Astrocyte of the cerebellum (primary cell): ENCODE measurements at regions not wholly inside any gene's neighbourhood (a gene's known extent, or its start where the extent isn't known, plus 50 kb on each side); places are given as distances from the start of the nearest gene placed in this dataset.

ENCODE experiments used
- DNase-seq: peaks from one replicate; pipeline ENCODE4 v3.0.0-alpha.2; 2011; ENCODE audit warnings: low read depth
- H3K4me3 ChIP-seq: 2 replicates; pipeline ENCODE4 v1.5.1; 2011; ENCODE audit warnings: mild to moderate bottlenecking, low read depth, low read length, moderate library complexity
- in situ Hi-C: cut with HindIII; loops from 2 replicates; pipeline ENCODE4 v1.10.0; 2017; ENCODE audit warnings: low sequenced_read_pairs
- TF ChIP-seq, protein P1 (sequence below): IDR thresholded peaks from 2 replicates; pipeline ENCODE4 v1.5.1; 2012; ENCODE audit warnings: low read length, low read depth, moderate library complexity, mild to moderate bottlenecking; ENCODE audit errors: missing control alignments

DNA sequence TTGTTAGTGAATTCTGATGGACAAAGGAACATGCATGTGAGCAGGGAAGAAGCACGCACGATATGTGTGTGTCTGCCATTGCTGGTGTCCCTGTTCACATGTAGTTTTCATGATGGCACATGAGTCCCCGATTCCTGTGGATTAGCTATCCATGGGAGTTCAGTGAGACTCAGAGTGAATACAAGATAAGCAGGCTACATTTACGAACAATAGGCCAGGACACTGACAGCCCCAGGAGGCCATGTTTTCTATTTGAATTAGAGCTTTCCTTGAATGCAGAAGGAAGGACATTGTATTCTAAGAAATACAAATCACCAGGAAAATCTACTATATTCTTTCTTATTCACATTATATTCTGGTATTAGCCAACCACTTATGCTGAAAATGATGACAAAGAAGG lies 171.4 kb downstream of the PPP1R2C start:
- in situ Hi-C loops = no loop called here
- no peak overlapping the region for H3K4me3 ChIP-seq
- TF ChIP-seq, protein P1, sequence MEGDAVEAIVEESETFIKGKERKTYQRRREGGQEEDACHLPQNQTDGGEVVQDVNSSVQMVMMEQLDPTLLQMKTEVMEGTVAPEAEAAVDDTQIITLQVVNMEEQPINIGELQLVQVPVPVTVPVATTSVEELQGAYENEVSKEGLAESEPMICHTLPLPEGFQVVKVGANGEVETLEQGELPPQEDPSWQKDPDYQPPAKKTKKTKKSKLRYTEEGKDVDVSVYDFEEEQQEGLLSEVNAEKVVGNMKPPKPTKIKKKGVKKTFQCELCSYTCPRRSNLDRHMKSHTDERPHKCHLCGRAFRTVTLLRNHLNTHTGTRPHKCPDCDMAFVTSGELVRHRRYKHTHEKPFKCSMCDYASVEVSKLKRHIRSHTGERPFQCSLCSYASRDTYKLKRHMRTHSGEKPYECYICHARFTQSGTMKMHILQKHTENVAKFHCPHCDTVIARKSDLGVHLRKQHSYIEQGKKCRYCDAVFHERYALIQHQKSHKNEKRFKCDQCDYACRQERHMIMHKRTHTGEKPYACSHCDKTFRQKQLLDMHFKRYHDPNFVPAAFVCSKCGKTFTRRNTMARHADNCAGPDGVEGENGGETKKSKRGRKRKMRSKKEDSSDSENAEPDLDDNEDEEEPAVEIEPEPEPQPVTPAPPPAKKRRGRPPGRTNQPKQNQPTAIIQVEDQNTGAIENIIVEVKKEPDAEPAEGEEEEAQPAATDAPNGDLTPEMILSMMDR = no peak
- no peak for DNase-seq

DNA sequence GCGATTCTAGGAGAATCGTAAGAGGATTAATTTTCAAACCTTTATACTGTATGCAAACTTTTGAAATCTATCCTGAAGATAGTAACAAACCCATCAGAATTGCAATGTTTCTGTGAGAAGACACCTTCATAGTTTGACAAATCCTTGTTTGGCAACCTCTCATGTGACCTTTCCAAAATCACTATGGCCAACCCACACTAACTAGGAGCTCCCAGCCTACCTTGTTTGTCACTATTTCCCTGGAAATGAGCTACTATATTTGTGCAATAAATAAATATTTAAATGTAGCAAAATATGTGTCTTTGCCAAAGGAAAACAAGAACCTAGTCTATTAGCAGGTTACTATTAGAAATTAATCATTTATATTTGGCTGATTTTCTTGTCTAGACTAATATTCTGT lies 173.7 kb downstream of the PPP1R2C start:
- DNase-seq = no peak
- H3K4me3 ChIP-seq = no peak overlapping the region
- TF ChIP-seq, protein P1 = no peak
- in situ Hi-C loops = no loop called here

DNA sequence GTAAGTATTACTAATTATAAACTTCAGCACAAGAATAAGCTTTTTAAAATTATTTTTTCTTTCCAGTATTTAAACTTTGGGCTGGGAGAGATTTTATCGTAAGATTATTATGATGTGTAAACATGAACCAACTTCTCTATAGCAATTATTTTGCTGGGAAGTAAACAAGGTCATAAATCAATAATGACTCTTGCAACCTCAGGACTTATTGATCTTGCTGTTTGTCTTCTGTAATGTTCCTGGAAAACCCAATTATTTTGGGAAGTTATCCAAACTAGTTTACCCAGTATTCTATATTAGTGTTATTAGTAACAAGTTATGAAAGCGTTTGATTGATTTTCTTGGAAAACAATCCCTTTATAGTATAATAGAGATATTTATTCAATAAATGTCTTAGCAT lies 174.9 kb downstream of the PPP1R2C start:
- TF ChIP-seq, protein P1 = no peak
- DNase-seq = no peak
- no peak overlapping the region for H3K4me3 ChIP-seq
- in situ Hi-C loops = no loop called here

DNA sequence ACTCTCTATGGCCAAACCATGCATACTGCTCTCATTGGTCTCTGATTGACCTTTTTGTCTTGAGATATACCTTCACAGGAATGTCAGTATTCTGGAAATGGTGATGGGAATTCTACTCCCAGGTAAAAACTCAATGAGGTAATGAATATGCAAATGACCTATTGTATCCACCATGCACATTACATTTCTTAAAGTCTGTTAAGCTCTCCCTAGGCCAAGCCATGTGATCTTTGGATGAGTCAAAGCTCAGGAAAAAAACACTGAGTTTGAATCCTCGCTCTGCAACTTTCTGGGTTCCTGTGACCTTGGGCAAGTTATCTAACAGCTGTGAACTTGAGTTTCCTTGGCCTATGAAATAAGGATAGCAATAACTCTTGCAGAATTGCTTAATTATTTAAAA lies 175.4 kb downstream of the PPP1R2C start:
- H3K4me3 ChIP-seq = no peak overlapping the region
- TF ChIP-seq, protein P1 = no peak
- DNase-seq = no peak
- in situ Hi-C loops = no loop called here

DNA sequence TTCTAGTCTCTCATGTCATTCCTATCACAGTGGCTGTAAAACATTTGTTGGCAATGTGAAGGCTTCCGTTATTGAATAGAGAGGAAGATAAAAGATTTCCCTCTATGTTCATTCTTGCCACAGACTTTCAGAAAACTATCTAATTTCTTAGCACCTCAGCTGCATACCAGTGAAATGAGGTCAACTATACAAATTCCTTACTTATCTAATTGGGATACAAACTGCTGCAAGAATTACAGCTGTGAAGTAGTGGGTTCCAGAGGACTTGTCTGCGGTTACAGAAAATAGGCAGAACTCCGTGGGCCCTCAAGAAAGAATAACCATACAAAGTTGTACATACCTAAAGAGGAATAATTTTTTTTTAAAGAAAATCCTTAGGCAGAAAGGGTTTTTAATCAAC lies 175.8 kb downstream of the PPP1R2C start:
- TF ChIP-seq, protein P1 = no peak
- no peak overlapping the region for H3K4me3 ChIP-seq
- DNase-seq = no peak
- in situ Hi-C loops = no loop called here

DNA sequence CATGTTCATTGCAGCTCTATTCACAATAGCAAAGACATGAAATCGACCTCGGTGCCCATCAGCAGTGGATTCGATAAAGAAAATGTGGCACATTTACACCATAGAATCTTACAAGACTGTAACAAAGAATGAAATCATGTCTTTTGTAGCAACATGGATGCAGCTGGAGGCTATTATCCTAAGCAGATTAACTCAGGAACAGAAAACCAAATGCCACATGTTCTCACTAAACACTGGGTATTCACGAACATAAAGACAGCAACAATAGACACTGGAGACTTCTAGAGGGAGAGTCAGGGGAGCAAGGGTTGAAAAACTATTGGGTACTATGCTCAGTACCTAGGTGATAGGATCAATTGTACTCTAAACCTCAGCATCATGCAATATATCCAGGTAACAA lies 180.5 kb downstream of the PPP1R2C start:
- in situ Hi-C loops = no loop called here
- no peak overlapping the region for H3K4me3 ChIP-seq
- TF ChIP-seq, protein P1 = no peak
- DNase-seq = no peak
